B cell (primary cell): ENCODE measurements at regions not wholly inside any gene's neighbourhood (a gene's known extent, or its start where the extent isn't known, plus 50 kb on each side); places are given as distances from the start of the nearest gene placed in this dataset.

Experiments used
- ATAC-seq: fragments of 200-7000 bp; cut with Tn5 transposase; one replicate; pipeline ENCODE4 v1.10.0; 2021; ENCODE audit warnings: low read depth, mild to moderate bottlenecking, moderate number of reproducible peaks, moderate library complexity
- CTCF ChIA-PET: fragments of 350-600 bp; sonication (Branson Sonifier 250); formaldehyde crosslinking; loops from one replicate; lab custom pipeline; 2021; ENCODE audit warnings: antibody characterized with exemption, inconsistent platforms; lab: Charles Lee
- POLR2A ChIA-PET: fragments of 350-600 bp; sonication (Branson Sonifier 250); formaldehyde crosslinking; loops from one replicate; lab custom pipeline; 2021; ENCODE audit warnings: antibody characterized with exemption; lab: Charles Lee
- DNase-seq: peaks from one replicate; pipeline ENCODE4 v3.0.0; 2013
- H2AFZ ChIP-seq: 2 replicates; pipeline ENCODE4 v1.6.1; 2012; ENCODE audit warnings: mild to moderate bottlenecking, low read depth, low read length; ENCODE audit not compliant: insufficient read depth, poor library complexity, severe bottlenecking
- H3K27ac ChIP-seq, 2 donors: 1 replicate in 1 of 2; 2 replicates in 1 of 2; pipeline ENCODE4 v1.5.1; 2012 to 2013; ENCODE audit warnings: low read length in 2 of 2, mild to moderate bottlenecking in 2 of 2, moderate library complexity in 1 of 2
- H3K27me3 ChIP-seq, 4 experiments: fragments of 200-600 bp in 1 of 4; sonication (generic) in 1 of 4; replicated peaks in 1 of 4; 1 replicate in 2 of 4; 2 replicates in 2 of 4; pipeline versions ENCODE4 v1.6.1 to v1.7.0; 2013 to 2016; ENCODE audit warnings: low read length in 3 of 4, mild to moderate bottlenecking in 2 of 4, mixed read lengths in 1 of 4, moderate library complexity in 1 of 4; ENCODE audit not compliant: insufficient read depth in 4 of 4, control insufficient read depth in 3 of 4; ENCODE audit errors: control extremely low read depth in 1 of 4
- H3K36me3 ChIP-seq, 2 experiments: replicated peaks in 1 of 2; 1 replicate in 1 of 2; 2 replicates in 1 of 2; pipeline versions ENCODE4 v1.6.1 to v1.7.1; 2013; ENCODE audit warnings: low read length in 1 of 2; ENCODE audit not compliant: insufficient read depth in 2 of 2, control insufficient read depth in 1 of 2; ENCODE audit errors: control extremely low read depth in 1 of 2, extremely low read depth in 1 of 2
- H3K4me1 ChIP-seq, 2 donors: fragments of 200-600 bp in 1 of 2; sonication (generic) in 1 of 2; 1 replicate in 1 of 2; 2 replicates in 1 of 2; pipeline versions ENCODE4 v1.5.1 to v1.6.1; 2013 to 2017; ENCODE audit warnings: low read length in 2 of 2; ENCODE audit not compliant: control insufficient read depth in 2 of 2, insufficient read depth in 2 of 2
- H3K4me2 ChIP-seq: replicated peaks from 2 replicates; pipeline ENCODE3; 2012; ENCODE audit warnings: mild to moderate bottlenecking, low read depth, low read length; ENCODE audit not compliant: poor library complexity, severe bottlenecking
- H3K4me3 ChIP-seq, 5 experiments: fragments of 200-600 bp in 1 of 5; sonication (generic) in 1 of 5; 1 replicate in 3 of 5; 2 replicates in 2 of 5; pipeline versions ENCODE4 v1.5.1 to v1.7.0; 2011 to 2016; ENCODE audit warnings: low read length in 4 of 5, mild to moderate bottlenecking in 4 of 5, low read depth in 2 of 5, control low read depth in 1 of 5, moderate library complexity in 1 of 5; ENCODE audit not compliant: insufficient read depth in 1 of 5; ENCODE audit errors: control extremely low read depth in 1 of 5, extremely low read depth in 1 of 5
- H3K79me2 ChIP-seq: fragments of 200-600 bp; sonication (generic); one replicate; pipeline ENCODE4 v1.6.0; 2016; ENCODE audit warnings: low read length; ENCODE audit not compliant: control insufficient read depth, insufficient read depth
- H3K9ac ChIP-seq: fragments of 200-600 bp; sonication (generic); 2 replicates; pipeline ENCODE4 v1.6.1; 2017; ENCODE audit warnings: mild to moderate bottlenecking, low read length, moderate library complexity
- H3K9me3 ChIP-seq, 3 donors: one replicate each; pipeline versions ENCODE4 v1.6.1 to v1.7.1; 2013; ENCODE audit warnings: low read length in 2 of 3; ENCODE audit not compliant: control insufficient read depth in 2 of 3, insufficient read depth in 1 of 3; ENCODE audit errors: control extremely low read depth in 1 of 3
- H4K20me1 ChIP-seq: 2 replicates; pipeline ENCODE4 v1.6.0; 2012; ENCODE audit warnings: mild to moderate bottlenecking, low read length; ENCODE audit not compliant: insufficient read depth, control insufficient read depth, poor library complexity, severe bottlenecking
- H3K27ac Mint-ChIP-seq: one replicate; pipeline ENCODE4 v1.8.0; 2021; ENCODE audit warnings: mixed read lengths
- H3K27me3 Mint-ChIP-seq: one replicate; pipeline ENCODE4 v1.8.0; 2021; ENCODE audit warnings: mixed read lengths
- H3K4me1 Mint-ChIP-seq: one replicate; pipeline ENCODE4 v1.8.0; 2021; ENCODE audit warnings: mixed read lengths
- H3K4me3 Mint-ChIP-seq: one replicate; pipeline ENCODE4 v1.8.0; 2021; ENCODE audit warnings: mixed read lengths
- H3K9me3 Mint-ChIP-seq: one replicate; pipeline ENCODE4 v1.8.0; 2022; ENCODE audit warnings: mixed read lengths; ENCODE audit not compliant: insufficient read depth
- EZH2 ChIP-seq: IDR thresholded peaks from 2 replicates; pipeline ENCODE4 v1.6.1; 2012; ENCODE audit warnings: borderline replicate concordance, low read depth, mild to moderate bottlenecking, moderate library complexity, low read length; ENCODE audit not compliant: insufficient read depth, poor library complexity, severe bottlenecking
- WGBS: methylation state at CpG from one replicate; pipeline ENCODE4 v1.1.5; 2013; ENCODE audit warnings: missing lambda C conversion rate; ENCODE audit not compliant: insufficient coverage; 5-methylcytosine and 5-hydroxymethylcytosine counted together
- intact Hi-C: fragments of 100-400 bp; cut with micrococcal nuclease; formaldehyde crosslinking; loops from one replicate; pipeline ENCODE4 v1.10.0; 2022
- TF ChIP-seq, protein P1 (sequence below): fragments of 200-600 bp; IDR thresholded peaks from one replicate; pipeline ENCODE4 v1.8.0; 2022; ENCODE audit warnings: antibody characterized with exemption, mild to moderate bottlenecking

DNA sequence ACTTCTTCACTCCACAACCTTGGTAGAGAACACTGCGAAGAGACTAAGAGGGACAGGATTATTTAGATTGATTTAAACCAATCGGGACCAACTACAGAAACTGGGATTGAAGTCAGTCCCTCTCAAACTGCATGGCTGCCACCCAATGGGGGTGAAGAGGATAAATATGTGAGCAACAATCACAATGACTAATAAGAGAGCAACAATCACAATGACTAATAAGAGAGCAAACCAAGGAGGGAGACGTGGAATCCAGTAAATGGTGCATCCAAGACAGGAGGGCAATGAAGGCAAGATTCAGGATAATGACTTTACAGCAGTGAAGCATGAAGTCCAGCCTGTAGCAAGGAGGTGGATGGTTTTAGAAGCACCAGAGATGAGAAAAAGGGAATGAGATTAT, 322.8 kb downstream of the TTLL7 start:
- Histone ChIP-seq H3K4me3 (no peak overlapping the region), H3K79me2 (no peaks in the 10 kb centered on the region), H3K4me1 (no peaks in the 10 kb centered on the region), H3K4me2 (no peak overlapping the region), H3K36me3 (no peaks in the 10 kb centered on the region), H3K9me3 (no peaks in the 10 kb centered on the region), H3K27me3 (no peaks in the 10 kb centered on the region), H2AFZ (no peak overlapping the region), H3K27ac (no peak overlapping the region), H3K9ac (no peak overlapping the region), H4K20me1 (no peaks in the 10 kb centered on the region)
- no peaks in the 10 kb centered on the region for H3K27me3 Mint-ChIP-seq
- 84% methylated on average over 3 of the region's 3 CpGs for whole genome bisulfite sequencing
- intact Hi-C loops = no loop called here
- no peaks in the 10 kb centered on the region for H3K4me1 Mint-ChIP-seq
- H3K27ac Mint-ChIP-seq = no peak overlapping the region
- POLR2A ChIA-PET = no interaction called here
- ATAC-seq (no peak), DNase-seq (no peak)
- H3K9me3 Mint-ChIP-seq = no peaks in the 10 kb centered on the region
- H3K4me3 Mint-ChIP-seq = no peak overlapping the region
- CTCF ChIA-PET = no interaction called here
- TF ChIP-seq, protein P1, sequence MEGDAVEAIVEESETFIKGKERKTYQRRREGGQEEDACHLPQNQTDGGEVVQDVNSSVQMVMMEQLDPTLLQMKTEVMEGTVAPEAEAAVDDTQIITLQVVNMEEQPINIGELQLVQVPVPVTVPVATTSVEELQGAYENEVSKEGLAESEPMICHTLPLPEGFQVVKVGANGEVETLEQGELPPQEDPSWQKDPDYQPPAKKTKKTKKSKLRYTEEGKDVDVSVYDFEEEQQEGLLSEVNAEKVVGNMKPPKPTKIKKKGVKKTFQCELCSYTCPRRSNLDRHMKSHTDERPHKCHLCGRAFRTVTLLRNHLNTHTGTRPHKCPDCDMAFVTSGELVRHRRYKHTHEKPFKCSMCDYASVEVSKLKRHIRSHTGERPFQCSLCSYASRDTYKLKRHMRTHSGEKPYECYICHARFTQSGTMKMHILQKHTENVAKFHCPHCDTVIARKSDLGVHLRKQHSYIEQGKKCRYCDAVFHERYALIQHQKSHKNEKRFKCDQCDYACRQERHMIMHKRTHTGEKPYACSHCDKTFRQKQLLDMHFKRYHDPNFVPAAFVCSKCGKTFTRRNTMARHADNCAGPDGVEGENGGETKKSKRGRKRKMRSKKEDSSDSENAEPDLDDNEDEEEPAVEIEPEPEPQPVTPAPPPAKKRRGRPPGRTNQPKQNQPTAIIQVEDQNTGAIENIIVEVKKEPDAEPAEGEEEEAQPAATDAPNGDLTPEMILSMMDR = no peak
- no peak for TF ChIP-seq EZH2

DNA sequence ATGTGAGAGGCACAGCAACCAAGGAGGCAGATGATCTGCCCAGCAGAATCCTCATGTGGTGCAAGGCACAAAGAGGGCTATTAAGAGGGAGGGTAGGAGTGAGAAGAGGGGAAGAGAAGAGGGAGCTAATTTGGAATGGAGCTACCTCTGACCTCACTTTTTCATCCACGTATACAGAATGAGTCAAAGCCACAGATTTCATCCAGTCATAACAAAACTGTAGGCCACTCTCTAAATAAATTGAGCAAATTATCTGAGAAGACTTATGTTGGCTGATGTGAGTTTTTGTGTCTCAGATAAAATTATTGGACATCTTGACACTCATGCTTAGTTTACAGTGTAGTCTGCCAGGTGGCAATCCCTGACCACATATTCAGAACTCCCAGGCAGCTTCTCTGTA, 325.6 kb downstream of the TTLL7 start:
- no peak overlapping the region for H3K4me3 Mint-ChIP-seq
- ATAC-seq = no peak
- CTCF ChIA-PET = no interaction called here

More for the DNA sequence above, 325.6 kb downstream of the TTLL7 start:
- Histone ChIP-seq H4K20me1 (no peaks in the 10 kb centered on the region), H2AFZ (no peak overlapping the region), H3K27me3 (no peaks in the 10 kb centered on the region), H3K9ac (no peak overlapping the region), H3K4me2 (no peak overlapping the region), H3K9me3 (no peaks in the 10 kb centered on the region), H3K4me1 (no peaks in the 10 kb centered on the region), H3K36me3 (no peaks in the 10 kb centered on the region), H3K27ac (no peak overlapping the region), H3K4me3 (no peak overlapping the region), H3K79me2 (no peaks in the 10 kb centered on the region)
- WGBS = no CpG with 5 or more reads among the region's 1 CpG
- no peak overlapping the region for H3K27ac Mint-ChIP-seq
- H3K4me1 Mint-ChIP-seq = no peaks in the 10 kb centered on the region
- DNase-seq = no peak
- POLR2A ChIA-PET = no interaction called here
- H3K27me3 Mint-ChIP-seq = no peaks in the 10 kb centered on the region
- no peaks in the 10 kb centered on the region for H3K9me3 Mint-ChIP-seq
- intact Hi-C loops = no loop called here
- TF ChIP-seq, protein P1 = no peak
- TF ChIP-seq EZH2 = no peak
